Pons (tissue), 1 donor: ENCODE measurements at regions not wholly inside any gene's neighbourhood (a gene's known extent, or its start where the extent isn't known, plus 50 kb on each side); places are given as distances from the start of the nearest gene placed in this dataset.

Experiments
- DNase-seq: peaks from one replicate; pipeline ENCODE4 v3.0.0-alpha.2; 2016; ENCODE audit warnings: low spot score

- peak; percentile 17 for DNase-seq
These were observed 277.3 kb upstream of the FN1 start for GRCh38 chr2:215712871-215713790.

DNA sequence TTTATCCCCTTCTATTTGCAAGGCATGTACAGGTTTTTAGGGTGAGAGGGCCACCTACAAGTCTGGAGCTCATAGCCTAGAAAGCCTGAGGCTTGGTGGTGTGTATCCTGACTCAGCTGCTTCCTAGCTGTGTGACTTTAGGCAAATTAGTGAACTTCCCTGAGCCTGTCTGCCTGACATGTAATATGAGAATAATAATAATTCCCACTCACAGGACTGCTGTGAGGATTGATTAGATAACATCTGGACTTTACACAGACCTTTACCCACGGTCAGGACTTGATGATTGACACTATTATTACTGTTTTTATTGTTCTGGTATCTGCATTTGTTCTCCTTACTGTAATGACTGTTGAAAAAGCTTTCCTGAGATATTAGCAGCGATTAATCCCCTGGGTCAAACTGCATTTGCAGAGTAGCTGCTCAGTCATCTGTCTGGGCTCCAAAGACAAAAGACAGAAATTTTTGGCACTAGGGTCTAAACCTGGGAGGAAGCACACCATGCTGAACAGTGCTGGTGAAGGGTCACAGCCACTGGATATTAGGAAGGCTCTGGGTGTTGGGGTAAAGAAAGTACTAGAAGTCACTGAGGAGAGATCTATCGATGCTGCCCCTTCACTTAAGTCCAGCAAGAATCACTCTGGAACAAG is 276.5 kb upstream of the FN1 start:
- DNase-seq = no peak

GRCh38 chr2:215711471-215712034 is 275.7 kb upstream of the FN1 start:
- peak; percentile 19 for DNase-seq

DNA sequence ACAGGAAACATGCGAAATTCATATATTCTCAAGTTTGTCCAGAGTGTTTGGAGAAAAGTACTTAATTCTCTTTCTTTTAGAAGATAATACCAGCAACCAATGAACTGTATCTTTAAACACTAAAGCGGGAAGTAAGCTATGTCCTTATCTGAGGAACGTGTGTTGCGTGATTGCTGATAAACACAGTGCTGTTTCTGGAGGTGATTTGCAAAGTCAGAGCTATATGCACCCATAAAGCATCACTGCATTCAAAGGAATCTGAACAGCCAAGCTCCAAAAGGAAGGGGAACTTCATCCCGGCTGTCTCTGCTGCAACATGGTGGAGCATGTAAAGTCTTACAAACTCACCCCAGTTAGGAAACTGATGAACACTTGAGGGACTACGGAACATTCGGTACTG is 271.7 kb upstream of the FN1 start:
- DNase-seq = no peak

DNA sequence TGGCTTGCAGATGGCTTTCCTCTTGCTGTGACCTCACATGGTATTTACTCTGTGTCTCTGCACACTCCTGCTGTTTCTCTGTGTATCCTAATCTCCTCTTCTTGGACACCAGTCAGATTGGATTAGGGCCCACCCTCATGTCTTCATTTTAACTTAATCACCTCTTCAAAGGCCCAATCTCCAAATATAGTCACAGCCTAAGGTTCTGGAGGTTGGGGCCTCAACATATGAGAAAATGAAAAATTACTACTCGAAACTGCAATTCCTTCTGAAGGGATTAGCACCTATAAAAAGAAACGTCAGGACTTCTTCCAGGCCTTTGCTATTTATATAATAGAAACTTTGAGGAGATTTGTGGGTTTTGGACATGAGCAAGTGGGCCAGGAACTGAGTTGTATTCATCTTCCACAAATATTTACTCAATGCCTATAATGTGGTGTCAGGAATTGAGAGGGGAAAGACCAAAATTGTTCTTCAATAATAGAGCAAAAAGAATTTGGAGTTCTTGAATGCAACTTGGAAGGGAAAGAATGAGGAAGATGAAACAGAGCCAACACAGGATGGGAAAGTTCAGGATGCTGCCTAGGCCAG is 270.0 kb upstream of the FN1 start:
- no peak for DNase-seq

- DNase-seq = no peak
These were observed 269.4 kb upstream of the FN1 start for GRCh38 chr2:215705281-215705680.

- DNase-seq = no peak
These were observed 266.4 kb upstream of the FN1 start for GRCh38 chr2:215702116-215702902.

GRCh38 chr2:215699700-215700538 is 264.1 kb upstream of the FN1 start:
- no peak for DNase-seq

- DNase-seq = no peak
These were observed 263.1 kb upstream of the FN1 start for GRCh38 chr2:215699018-215699417.

GRCh38 chr2:215698566-215698965 is 262.7 kb upstream of the FN1 start:
- no peak for DNase-seq

DNA sequence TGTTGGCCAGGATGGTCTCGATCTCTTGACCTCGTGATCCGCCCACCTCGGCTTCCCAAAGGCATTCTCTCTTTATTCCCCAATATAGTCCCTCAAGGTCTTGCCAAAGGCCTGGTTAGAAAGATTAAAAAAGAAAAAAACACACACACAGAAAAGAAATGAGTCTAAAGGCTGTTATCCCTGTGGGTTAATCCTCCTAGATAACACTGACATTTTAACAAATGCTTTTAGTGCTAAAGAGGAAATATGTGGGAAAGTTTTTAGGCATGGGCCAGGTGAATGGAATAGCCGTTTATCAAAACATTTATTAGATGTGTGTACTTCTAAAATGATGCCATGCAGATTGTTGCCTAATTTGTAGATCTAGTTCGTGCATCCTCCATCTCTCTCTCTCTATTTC is 261.6 kb upstream of the FN1 start:
- DNase-seq = no peak

DNA sequence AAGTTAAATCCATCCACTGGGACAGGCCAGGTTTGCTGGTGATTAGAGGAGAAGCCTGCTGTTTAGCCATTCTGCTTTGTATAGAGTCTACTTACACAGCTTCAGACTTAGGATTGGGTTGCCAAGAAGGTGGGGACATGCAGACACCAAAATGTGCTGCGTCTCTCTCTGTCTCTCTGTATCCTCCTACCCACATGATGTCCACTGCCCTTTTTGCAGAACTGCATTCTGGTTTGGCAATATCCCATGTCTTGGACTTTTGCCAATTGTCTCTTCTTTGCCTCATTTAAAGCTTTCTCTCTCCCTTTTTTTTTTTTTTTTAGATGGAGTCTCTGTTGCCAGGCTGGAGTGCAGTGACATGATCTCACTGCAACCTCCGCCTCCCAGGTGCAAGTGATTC is 261.1 kb upstream of the FN1 start:
- peak; percentile 14 for DNase-seq

DNA sequence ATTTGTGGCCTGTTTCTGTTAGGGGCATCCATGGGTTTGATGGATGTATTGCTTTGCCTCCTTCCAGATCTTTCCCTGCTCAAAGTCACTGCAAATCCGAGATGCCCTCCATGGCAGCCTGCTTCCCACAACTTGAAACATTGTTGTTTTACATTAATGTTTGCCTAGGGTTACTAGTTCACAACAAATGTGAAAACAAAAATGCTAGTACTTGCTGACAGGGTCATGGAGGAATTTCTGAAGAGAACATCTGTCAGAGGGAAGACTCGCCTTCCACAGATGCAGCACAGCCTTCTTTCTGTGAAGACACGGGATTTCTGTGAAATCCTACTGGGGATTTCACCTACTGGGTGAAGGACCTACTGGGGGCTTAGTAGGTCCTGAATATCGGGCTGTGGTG is 260.0 kb upstream of the FN1 start:
- no peak for DNase-seq

GRCh38 chr2:215693999-215694580 is 258.2 kb upstream of the FN1 start:
- DNase-seq = no peak

GRCh38 chr2:215693193-215693998 is 257.5 kb upstream of the FN1 start:
- no peak for DNase-seq

- no peak for DNase-seq
These were observed 256.7 kb upstream of the FN1 start for GRCh38 chr2:215692387-215693079.

DNA sequence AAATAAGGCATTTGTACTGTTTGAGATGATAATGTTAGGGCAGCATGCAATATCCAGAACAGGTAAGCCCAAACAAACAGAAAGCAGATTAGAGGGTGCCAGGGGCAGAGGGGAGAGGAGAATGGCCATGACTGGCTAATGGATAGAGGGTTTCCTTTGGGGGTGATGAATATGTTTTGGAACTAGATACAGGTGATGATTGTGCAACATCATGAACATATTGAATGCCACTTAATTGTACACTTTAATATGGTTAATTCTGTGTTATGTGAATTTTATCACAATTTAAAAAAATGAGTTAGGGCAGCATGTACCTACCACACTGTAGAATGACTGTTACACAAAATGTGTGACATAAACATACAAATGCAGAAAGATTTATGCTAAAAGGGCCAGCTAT is 255.5 kb upstream of the FN1 start:
- DNase-seq = no peak

GRCh38 chr2:215687149-215688031 is 251.5 kb upstream of the FN1 start:
- no peak for DNase-seq
